SK-N-SH (cell line): ENCODE measurements at regions not wholly inside any gene's neighbourhood (a gene's known extent, or its start where the extent isn't known, plus 50 kb on each side); places are given as distances from the start of the nearest gene placed in this dataset.

Source experiments
- CTCF ChIA-PET: fragments of 300-600, 350-600 bp; formaldehyde crosslinking; extraction: SDS; loops from one replicate; lab custom pipeline; 2021; lab: Yijun Ruan, JAX
- POLR2A ChIA-PET: fragments of 350-600 bp; sonication (Branson Sonifier 250); formaldehyde crosslinking; extraction: SDS; loops from one replicate; lab custom pipeline; 2020; ENCODE audit warnings: antibody characterized with exemption, inconsistent platforms; lab: Yijun Ruan, JAX
- DNase-seq: peaks from one replicate; pipeline ENCODE4 v3.0.0; 2012
- H2AFZ ChIP-seq: fragments of 200-600 bp; sonication (generic); 2 replicates; pipeline ENCODE4 v1.8.1; 2016; ENCODE audit warnings: antibody characterized with exemption, mild to moderate bottlenecking, low read depth
- H3F3A ChIP-seq: fragments of 200-600 bp; sonication (generic); replicated peaks from 2 replicates; pipeline ENCODE3; 2016; ENCODE audit warnings: antibody characterized with exemption, mild to moderate bottlenecking; ENCODE audit not compliant: insufficient read depth
- H3K27ac ChIP-seq, 2 experiments: fragments of 200-500 bp in 1 of 2; fragments of 200-600 bp in 1 of 2; sonication (Bioruptor generic) in 1 of 2; sonication (generic), shearing (Covaris generic) in 1 of 2; 2 replicates each; pipeline versions ENCODE4 v1.5.1 to v1.6.1; 2014 to 2016; ENCODE audit warnings: low read depth in 2 of 2, inconsistent platforms in 1 of 2, low read length in 1 of 2, mild to moderate bottlenecking in 1 of 2, mixed read lengths in 1 of 2
- H3K27me3 ChIP-seq: fragments of 200-600 bp; sonication (generic), shearing (Covaris generic); 2 replicates; pipeline ENCODE4 v1.6.1; 2016; ENCODE audit warnings: mixed run types; ENCODE audit not compliant: insufficient read depth
- H3K36me3 ChIP-seq, 2 experiments: fragments of 200-500 bp in 1 of 2; fragments of 200-600 bp in 1 of 2; sonication (Bioruptor generic) in 1 of 2; sonication (generic) in 1 of 2; replicated peaks in 1 of 2; 2 replicates each; pipeline versions ENCODE3 to v1.5.1; 2014 to 2016; ENCODE audit warnings: low read length in 1 of 2, mild to moderate bottlenecking in 1 of 2; ENCODE audit not compliant: insufficient read depth in 2 of 2, control insufficient read depth in 1 of 2
- H3K4me1 ChIP-seq, 2 experiments: fragments of 200-500 bp in 1 of 2; fragments of 200-600 bp in 1 of 2; sonication (Bioruptor generic) in 1 of 2; sonication (generic), shearing (Covaris generic) in 1 of 2; 2 replicates each; pipeline versions ENCODE4 v1.5.1 to v1.6.1; 2014 to 2016; ENCODE audit warnings: low read depth in 1 of 2, low read length in 1 of 2, mixed run types in 1 of 2; ENCODE audit not compliant: insufficient read depth in 2 of 2, control insufficient read depth in 1 of 2
- H3K4me2 ChIP-seq: fragments of 200-600 bp; sonication (generic), shearing (Covaris generic); 2 replicates; pipeline ENCODE4 v1.6.1; 2017; ENCODE audit warnings: mixed run types
- H3K4me3 ChIP-seq, 2 experiments: fragments of 200-500 bp in 1 of 2; fragments of 200-600 bp in 1 of 2; sonication (Bioruptor generic) in 1 of 2; sonication (generic), shearing (Covaris generic) in 1 of 2; 2 replicates each; pipeline versions ENCODE4 v1.5.1 to v1.8.1; 2014 to 2016; ENCODE audit warnings: low read depth in 2 of 2, inconsistent platforms in 1 of 2, low read length in 1 of 2, mild to moderate bottlenecking in 1 of 2, mixed read lengths in 1 of 2, moderate library complexity in 1 of 2
- H3K79me2 ChIP-seq: fragments of 200-600 bp; sonication (generic); 2 replicates; pipeline ENCODE4 v1.8.1; 2017; ENCODE audit warnings: mild to moderate bottlenecking; ENCODE audit not compliant: insufficient read depth
- H3K9ac ChIP-seq: fragments of 200-600 bp; sonication (generic); 2 replicates; pipeline ENCODE4 v1.6.1; 2017; ENCODE audit warnings: mixed run types
- H3K9me2 ChIP-seq: fragments of 200-600 bp; sonication (generic); 2 replicates; pipeline ENCODE4 v1.6.1; 2017; ENCODE audit warnings: mixed run types
- H3K9me3 ChIP-seq: fragments of 200-600 bp; sonication (generic); 2 replicates; pipeline ENCODE4 v1.6.1; 2017; ENCODE audit warnings: mixed run types, mild to moderate bottlenecking, moderate library complexity
- H4K20me1 ChIP-seq: fragments of 200-600 bp; sonication (generic); 2 replicates; pipeline ENCODE4 v1.6.1; 2017; ENCODE audit warnings: mild to moderate bottlenecking, mixed run types; ENCODE audit not compliant: insufficient read depth
- CHD2 ChIP-seq: fragments of 150-350 bp; IDR thresholded peaks from 2 replicates; pipeline ENCODE4 v1.6.1; 2018; ENCODE audit warnings: low read length; ENCODE audit not compliant: partially characterized antibody
- CTCF ChIP-seq: fragments of 200-600 bp; sonication (generic); IDR thresholded peaks from 2 replicates; pipeline ENCODE4 v1.6.1; 2017; ENCODE audit warnings: antibody characterized with exemption, mild to moderate bottlenecking, moderate library complexity
- ELF1 ChIP-seq: IDR thresholded peaks from 2 replicates; pipeline ENCODE4 v1.4.0; 2012
- EP300 ChIP-seq, 2 experiments: IDR thresholded peaks; 2 replicates each; pipeline versions ENCODE4 v1.4.0 to v1.6.1; 2012; ENCODE audit warnings: borderline replicate concordance in 1 of 2, low read depth in 1 of 2, low read length in 1 of 2
- EZH2phosphoT487 ChIP-seq: fragments of 200-600 bp; sonication (generic); IDR thresholded peaks from 2 replicates; pipeline ENCODE4 v1.6.1; 2017; ENCODE audit warnings: low read depth, mixed run types, mild to moderate bottlenecking, antibody characterized with exemption, moderate library complexity, borderline replicate concordance
- IRF3 ChIP-seq: fragments of 150-350 bp; IDR thresholded peaks from 2 replicates; pipeline ENCODE4 v1.6.1; 2016; ENCODE audit warnings: mild to moderate bottlenecking, low read depth, low read length
- JUND ChIP-seq: IDR thresholded peaks from 2 replicates; pipeline ENCODE4 v1.4.0; 2012
- MEF2A ChIP-seq: IDR thresholded peaks from 2 replicates; pipeline ENCODE4 v1.4.0; 2012; ENCODE audit warnings: low read depth, borderline replicate concordance
- MXI1 ChIP-seq: IDR thresholded peaks from 2 replicates; pipeline ENCODE4 v1.6.1; 2012; ENCODE audit warnings: mild to moderate bottlenecking, low read depth, low read length, improper control_type of control experiment
- NFIC ChIP-seq: IDR thresholded peaks from 2 replicates; pipeline ENCODE4 v1.4.0; 2012; ENCODE audit warnings: borderline replicate concordance
- RAD21 ChIP-seq: IDR thresholded peaks from 2 replicates; pipeline ENCODE4 v1.6.1; 2012; ENCODE audit warnings: mild to moderate bottlenecking, low read length
- REST ChIP-seq: IDR thresholded peaks from 2 replicates; pipeline ENCODE4 v1.6.1; 2012; ENCODE audit warnings: mild to moderate bottlenecking, low read depth, low read length, moderate library complexity
- RFX5 ChIP-seq: IDR thresholded peaks from 2 replicates; pipeline ENCODE4 v1.6.1; 2012; ENCODE audit warnings: mild to moderate bottlenecking, improper control_type of control experiment, low read length
- SMC3 ChIP-seq: IDR thresholded peaks from 2 replicates; pipeline ENCODE4 v1.6.1; 2012; ENCODE audit warnings: low read depth, low read length, improper control_type of control experiment
- TAF1 ChIP-seq: IDR thresholded peaks from 2 replicates; pipeline ENCODE4 v1.6.1; 2012; ENCODE audit warnings: low read depth, mild to moderate bottlenecking, low read length, moderate library complexity, borderline replicate concordance
- TCF12 ChIP-seq: IDR thresholded peaks from 2 replicates; pipeline ENCODE4 v1.4.0; 2012
- YY1 ChIP-seq: IDR thresholded peaks from 2 replicates; pipeline ENCODE4 v1.4.0; 2012; ENCODE audit warnings: low read depth, mild to moderate bottlenecking
- WGBS: methylation state at CpG from one replicate; pipeline ENCODE4 v1.1.6; 2017; ENCODE audit warnings: low lambda C conversion rate; 5-methylcytosine and 5-hydroxymethylcytosine counted together

DNA sequence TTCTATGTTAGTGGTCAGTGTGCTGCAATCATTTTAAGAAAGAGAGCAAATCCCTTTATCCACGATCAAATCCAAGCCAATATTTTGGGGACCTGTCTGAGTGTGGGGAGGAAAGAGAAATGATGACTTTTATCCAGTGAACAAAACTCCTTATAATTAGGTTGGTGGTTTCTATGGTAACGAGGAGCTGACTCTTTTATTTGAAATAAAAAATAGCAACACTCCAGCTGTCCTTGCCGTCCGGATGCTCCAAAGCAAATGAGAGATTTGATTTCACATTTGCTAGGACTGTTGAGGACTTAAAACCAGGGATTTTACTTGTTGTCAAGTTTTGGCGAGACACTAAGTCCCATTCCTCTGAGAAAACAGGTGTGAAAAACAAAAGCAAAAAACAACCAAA lies 154.0 kb upstream of the PRICKLE2 start:
- H3F3A ChIP-seq, result no peaks in the 10 kb centered on the region
- H3K4me3 ChIP-seq, result no peak overlapping the region
- DNase-seq, result no peak
- no peaks in the 10 kb centered on the region for H3K9me2 ChIP-seq
- no peak overlapping the region for H2AFZ ChIP-seq
- H3K79me2 ChIP-seq, result no peaks in the 10 kb centered on the region
- CTCF ChIA-PET, result interaction anchor here (1.4 kb wide), 1 partner anchor 349 kb away, joined by 3 read pairs; no protein-coding TSS in a partner anchor
- no peaks in the 10 kb centered on the region for H3K4me1 ChIP-seq
- no peak for TF ChIP-seq REST
- TF ChIP-seq MEF2A, result no peak
- TF ChIP-seq RFX5, result no peak
- TF ChIP-seq EP300 (IDR thresholded peaks at IDR 0.05; ENCODE audit: borderline replicate concordance in 1 of 2, low read depth in 1 of 2, low read length in 1 of 2), result no peak
- no peak for TF ChIP-seq CHD2
- TF ChIP-seq ELF1, result no peak
- TF ChIP-seq TCF12, result no peak
- no peak for TF ChIP-seq CTCF
- no peak for TF ChIP-seq TAF1
- no peak for TF ChIP-seq MXI1
- TF ChIP-seq SMC3, result no peak
- no peak for TF ChIP-seq EZH2phosphoT487
- TF ChIP-seq NFIC, result no peak
- no peak for TF ChIP-seq JUND
- TF ChIP-seq RAD21, result no peak
- TF ChIP-seq YY1, result no peak
- TF ChIP-seq IRF3, result no peak
- peaks cover 0 to 4% of the 10 kb centered on the region in 2 experiments for H3K36me3 ChIP-seq
- H3K4me2 ChIP-seq, result no peak overlapping the region
- no peaks in the 10 kb centered on the region for H3K27me3 ChIP-seq
- H3K9me3 ChIP-seq, result peaks cover 12% of the 10 kb centered on the region; the same call in 1 of the 2 replicates
- no peak overlapping the region for H3K9ac ChIP-seq
- POLR2A ChIA-PET, result no interaction called here
- no peaks in the 10 kb centered on the region for H4K20me1 ChIP-seq
- WGBS, result 77% methylated on average over 5 of the region's 5 CpGs
- H3K27ac ChIP-seq, result no peak overlapping the region
